T-helper 1 cell treated with Interleukin-12 subunit alpha and Interleukin-12 subunit beta and Interleukin-4 antibody, amounts not matched to agents 30 μg/mL and 1 μg/mL, for 36 hours (primary cell): ENCODE measurements at regions not wholly inside any gene's neighbourhood (a gene's known extent, or its start where the extent isn't known, plus 50 kb on each side); places are given as distances from the start of the nearest gene placed in this dataset.

Experiments used
- H3K27ac Mint-ChIP-seq: one replicate; pipeline ENCODE4 v1.8.0; 2021; ENCODE audit warnings: mild to moderate bottlenecking, mixed read lengths
- H3K27me3 Mint-ChIP-seq: one replicate; pipeline ENCODE4 v1.8.0; 2021; ENCODE audit warnings: low read depth, mixed read lengths
- H3K36me3 Mint-ChIP-seq: one replicate; pipeline ENCODE4 v1.8.0; 2021; ENCODE audit warnings: low read depth, mixed read lengths
- H3K4me1 Mint-ChIP-seq: one replicate; pipeline ENCODE4 v1.8.0; 2021; ENCODE audit warnings: low read depth, mixed read lengths
- H3K4me3 Mint-ChIP-seq: one replicate; pipeline ENCODE4 v1.8.0; 2021; ENCODE audit warnings: mild to moderate bottlenecking, moderate library complexity, mixed read lengths
- H3K9me3 Mint-ChIP-seq: one replicate; pipeline ENCODE4 v1.8.0; 2021; ENCODE audit warnings: mixed read lengths

GRCh38 chr2:22902180-22902550 lies 482.8 kb upstream of the KLHL29 start:
- Mint-ChIP-seq H3K4me1 (no peaks in the 10 kb centered on the region), H3K27ac (no peak overlapping the region), H3K9me3 (no peaks in the 10 kb centered on the region), H3K4me3 (no peak overlapping the region), H3K27me3 (no peaks in the 10 kb centered on the region), H3K36me3 (no peaks in the 10 kb centered on the region)

- Mint-ChIP-seq H3K36me3 (no peaks in the 10 kb centered on the region), H3K9me3 (no peaks in the 10 kb centered on the region), H3K4me3 (no peak overlapping the region), H3K27ac (no peak overlapping the region), H3K4me1 (no peaks in the 10 kb centered on the region), H3K27me3 (no peaks in the 10 kb centered on the region)
These were observed 482.3 kb upstream of the KLHL29 start for GRCh38 chr2:22902662-22903165.

GRCh38 chr2:22903616-22904015 lies 481.4 kb upstream of the KLHL29 start:
- H3K27ac Mint-ChIP-seq, result no peak overlapping the region
- no peaks in the 10 kb centered on the region for H3K27me3 Mint-ChIP-seq
- H3K4me1 Mint-ChIP-seq, result no peaks in the 10 kb centered on the region
- no peaks in the 10 kb centered on the region for H3K36me3 Mint-ChIP-seq
- no peaks in the 10 kb centered on the region for H3K9me3 Mint-ChIP-seq
- no peak overlapping the region for H3K4me3 Mint-ChIP-seq

GRCh38 chr2:22904126-22904684 lies 480.8 kb upstream of the KLHL29 start:
- H3K36me3 Mint-ChIP-seq, result no peaks in the 10 kb centered on the region
- H3K4me3 Mint-ChIP-seq, result no peak overlapping the region
- H3K27ac Mint-ChIP-seq, result no peak overlapping the region
- no peaks in the 10 kb centered on the region for H3K27me3 Mint-ChIP-seq
- H3K9me3 Mint-ChIP-seq, result no peaks in the 10 kb centered on the region
- no peaks in the 10 kb centered on the region for H3K4me1 Mint-ChIP-seq

- no peak overlapping the region for H3K27ac Mint-ChIP-seq
- no peaks in the 10 kb centered on the region for H3K27me3 Mint-ChIP-seq
- H3K4me1 Mint-ChIP-seq, result no peaks in the 10 kb centered on the region
- H3K36me3 Mint-ChIP-seq, result no peaks in the 10 kb centered on the region
- H3K9me3 Mint-ChIP-seq, result no peaks in the 10 kb centered on the region
- no peak overlapping the region for H3K4me3 Mint-ChIP-seq
These were observed 477.6 kb upstream of the KLHL29 start for GRCh38 chr2:22907330-22907729.

- Mint-ChIP-seq H3K27ac (no peak overlapping the region), H3K4me1 (no peaks in the 10 kb centered on the region), H3K9me3 (no peaks in the 10 kb centered on the region), H3K36me3 (no peaks in the 10 kb centered on the region), H3K4me3 (no peak overlapping the region), H3K27me3 (no peaks in the 10 kb centered on the region)
These were observed 472.6 kb upstream of the KLHL29 start for GRCh38 chr2:22912398-22912797.

- no peaks in the 10 kb centered on the region for H3K9me3 Mint-ChIP-seq
- no peaks in the 10 kb centered on the region for H3K27me3 Mint-ChIP-seq
- H3K4me3 Mint-ChIP-seq, result no peak overlapping the region
- H3K4me1 Mint-ChIP-seq, result no peaks in the 10 kb centered on the region
- no peaks in the 10 kb centered on the region for H3K36me3 Mint-ChIP-seq
- H3K27ac Mint-ChIP-seq, result no peak overlapping the region
These were observed 455.0 kb upstream of the KLHL29 start for GRCh38 chr2:22929998-22930397.

- Mint-ChIP-seq H3K4me3 (no peak overlapping the region), H3K9me3 (no peaks in the 10 kb centered on the region), H3K4me1 (no peaks in the 10 kb centered on the region), H3K36me3 (no peaks in the 10 kb centered on the region), H3K27me3 (no peaks in the 10 kb centered on the region), H3K27ac (no peak overlapping the region)
These were observed 454.2 kb upstream of the KLHL29 start for GRCh38 chr2:22930781-22931180.

- Mint-ChIP-seq H3K4me3 (no peak overlapping the region), H3K9me3 (no peaks in the 10 kb centered on the region), H3K27ac (no peak overlapping the region), H3K27me3 (no peaks in the 10 kb centered on the region), H3K36me3 (no peaks in the 10 kb centered on the region), H3K4me1 (no peaks in the 10 kb centered on the region)
These were observed 452.7 kb upstream of the KLHL29 start for GRCh38 chr2:22932288-22932687.

- no peaks in the 10 kb centered on the region for H3K4me1 Mint-ChIP-seq
- no peak overlapping the region for H3K4me3 Mint-ChIP-seq
- H3K36me3 Mint-ChIP-seq, result no peaks in the 10 kb centered on the region
- no peak overlapping the region for H3K27ac Mint-ChIP-seq
- H3K9me3 Mint-ChIP-seq, result no peaks in the 10 kb centered on the region
- no peaks in the 10 kb centered on the region for H3K27me3 Mint-ChIP-seq
These were observed 450.2 kb upstream of the KLHL29 start for GRCh38 chr2:22934747-22935146.

GRCh38 chr2:22942441-22942840 lies 442.5 kb upstream of the KLHL29 start:
- Mint-ChIP-seq H3K4me3 (no peak overlapping the region), H3K4me1 (no peaks in the 10 kb centered on the region), H3K27me3 (no peaks in the 10 kb centered on the region), H3K27ac (no peak overlapping the region), H3K9me3 (no peaks in the 10 kb centered on the region), H3K36me3 (no peaks in the 10 kb centered on the region)

GRCh38 chr2:22944143-22944542 lies 440.8 kb upstream of the KLHL29 start:
- Mint-ChIP-seq H3K9me3 (no peaks in the 10 kb centered on the region), H3K27ac (no peak overlapping the region), H3K27me3 (no peaks in the 10 kb centered on the region), H3K36me3 (no peaks in the 10 kb centered on the region), H3K4me3 (no peak overlapping the region), H3K4me1 (no peaks in the 10 kb centered on the region)

- H3K4me3 Mint-ChIP-seq, result no peak overlapping the region
- H3K36me3 Mint-ChIP-seq, result no peaks in the 10 kb centered on the region
- no peaks in the 10 kb centered on the region for H3K27me3 Mint-ChIP-seq
- H3K4me1 Mint-ChIP-seq, result no peaks in the 10 kb centered on the region
- H3K9me3 Mint-ChIP-seq, result no peaks in the 10 kb centered on the region
- no peak overlapping the region for H3K27ac Mint-ChIP-seq
These were observed 438.4 kb upstream of the KLHL29 start for GRCh38 chr2:22946553-22946952.

GRCh38 chr2:22947741-22948140 lies 437.2 kb upstream of the KLHL29 start:
- Mint-ChIP-seq H3K27ac (no peak overlapping the region), H3K9me3 (no peaks in the 10 kb centered on the region), H3K36me3 (no peaks in the 10 kb centered on the region), H3K4me1 (no peaks in the 10 kb centered on the region), H3K4me3 (no peak overlapping the region), H3K27me3 (no peaks in the 10 kb centered on the region)

- H3K9me3 Mint-ChIP-seq, result no peaks in the 10 kb centered on the region
- no peaks in the 10 kb centered on the region for H3K27me3 Mint-ChIP-seq
- H3K4me3 Mint-ChIP-seq, result no peak overlapping the region
- no peaks in the 10 kb centered on the region for H3K36me3 Mint-ChIP-seq
- no peak overlapping the region for H3K27ac Mint-ChIP-seq
- H3K4me1 Mint-ChIP-seq, result no peaks in the 10 kb centered on the region
These were observed 434.5 kb upstream of the KLHL29 start for GRCh38 chr2:22950431-22950830.

GRCh38 chr2:22952656-22953225 lies 432.2 kb upstream of the KLHL29 start:
- H3K27me3 Mint-ChIP-seq, result no peaks in the 10 kb centered on the region
- H3K27ac Mint-ChIP-seq, result no peak overlapping the region
- no peaks in the 10 kb centered on the region for H3K36me3 Mint-ChIP-seq
- no peaks in the 10 kb centered on the region for H3K4me1 Mint-ChIP-seq
- H3K4me3 Mint-ChIP-seq, result no peak overlapping the region
- H3K9me3 Mint-ChIP-seq, result no peaks in the 10 kb centered on the region
